H1 (cell line): ENCODE measurements at regions not wholly inside any gene's neighbourhood (a gene's known extent, or its start where the extent isn't known, plus 50 kb on each side); places are given as distances from the start of the nearest gene placed in this dataset.

Experiments used
- CTCF ChIA-PET: fragments of 300-600 bp; sonication (Branson Sonifier 250); formaldehyde crosslinking; loops from one replicate; lab custom pipeline; 2021; ENCODE audit not compliant: partially characterized antibody; lab: Charles Lee
- POLR2A ChIA-PET: fragments of 300-600 bp; sonication (Branson Sonifier 250); formaldehyde crosslinking; loops from one replicate; lab custom pipeline; 2021; ENCODE audit warnings: inconsistent platforms; ENCODE audit not compliant: partially characterized antibody; lab: Charles Lee
- DNase-seq, 2 experiments: peaks; one replicate each; pipeline versions ENCODE4 v3.0.0 to v3.0.0-alpha.2; 2010 to 2022; ENCODE audit warnings: low spot score in 2 of 2, low read depth in 1 of 2, mixed read lengths in 1 of 2
- FAIRE-seq: peaks from 2 replicates; lab custom pipeline; 2011; peaks lifted over from hg19 to GRCh38; lab: Jason Lieb, UNC
- H2AFZ ChIP-seq: 2 replicates; pipeline ENCODE4 v1.8.1; 2012; ENCODE audit warnings: low read length, inconsistent platforms
- H2AK5ac ChIP-seq: 2 replicates; pipeline ENCODE4 v1.6.1; 2013; ENCODE audit warnings: low read depth, low read length
- H2BK120ac ChIP-seq: replicated peaks from 2 replicates; pipeline ENCODE3; 2013; ENCODE audit warnings: low read depth, low read length, inconsistent platforms
- H2BK12ac ChIP-seq: 2 replicates; pipeline ENCODE4 v1.6.1; 2013; ENCODE audit warnings: low read depth, low read length
- H2BK15ac ChIP-seq: 2 replicates; pipeline ENCODE4 v1.6.1; 2013; ENCODE audit warnings: low read length
- H2BK20ac ChIP-seq: 2 replicates; pipeline ENCODE4 v1.6.1; 2013; ENCODE audit warnings: low read length
- H2BK5ac ChIP-seq: 2 replicates; pipeline ENCODE4 v1.6.1; 2013; ENCODE audit warnings: low read depth, low read length
- H3K14ac ChIP-seq: 2 replicates; pipeline ENCODE4 v1.6.1; 2013; ENCODE audit warnings: inconsistent platforms; ENCODE audit not compliant: insufficient read length
- H3K18ac ChIP-seq: 2 replicates; pipeline ENCODE4 v1.6.1; 2013; ENCODE audit warnings: low read length; ENCODE audit errors: extremely low read depth
- H3K23ac ChIP-seq: 2 replicates; pipeline ENCODE4 v1.6.1; 2013; ENCODE audit warnings: inconsistent platforms; ENCODE audit not compliant: insufficient read length
- H3K23me2 ChIP-seq: 2 replicates; pipeline ENCODE4 v1.6.1; 2013; ENCODE audit warnings: low read depth, low read length
- H3K27ac ChIP-seq: 2 replicates; pipeline ENCODE4 v1.6.1; 2011; ENCODE audit warnings: low read depth, low read length, inconsistent platforms
- H3K27me3 ChIP-seq, 4 experiments: replicated peaks in 1 of 4; 1 replicate in 1 of 4; 2 replicates in 3 of 4; pipeline versions ENCODE4 v1.6.1 to v1.8.1; 2011 to 2013; ENCODE audit warnings: low read length in 3 of 4, mild to moderate bottlenecking in 3 of 4, inconsistent platforms in 2 of 4, mixed read lengths in 2 of 4, moderate library complexity in 1 of 4; ENCODE audit not compliant: control insufficient read depth in 3 of 4, insufficient read depth in 3 of 4; ENCODE audit errors: extremely low read depth in 1 of 4
- H3K36me3 ChIP-seq, 4 experiments: 2 replicates each; pipeline versions ENCODE4 v1.6.1 to v1.8.1; 2011 to 2013; ENCODE audit warnings: mild to moderate bottlenecking in 4 of 4, low read length in 3 of 4, moderate library complexity in 2 of 4, control low read depth in 1 of 4, inconsistent platforms in 1 of 4; ENCODE audit not compliant: insufficient read depth in 4 of 4, control insufficient read depth in 2 of 4
- H3K4ac ChIP-seq: replicated peaks from 2 replicates; pipeline ENCODE3; 2013; ENCODE audit warnings: low read length, low read depth, mixed read lengths, inconsistent platforms; ENCODE audit not compliant: insufficient read length
- H3K4me1 ChIP-seq, 4 experiments: replicated peaks in 1 of 4; 1 replicate in 1 of 4; 2 replicates in 3 of 4; pipeline versions ENCODE4 v1.6.1 to v1.8.1; 2011 to 2013; ENCODE audit warnings: low read length in 3 of 4, inconsistent platforms in 2 of 4, mixed read lengths in 1 of 4; ENCODE audit not compliant: insufficient read depth in 4 of 4, control insufficient read depth in 3 of 4
- H3K4me2 ChIP-seq, 2 experiments: 2 replicates each; pipeline versions ENCODE4 v1.6.1 to v1.8.1; 2011 to 2013; ENCODE audit warnings: low read depth in 2 of 2, low read length in 2 of 2, control low read depth in 1 of 2, inconsistent platforms in 1 of 2, mild to moderate bottlenecking in 1 of 2; ENCODE audit not compliant: insufficient read depth in 1 of 2
- H3K4me3 ChIP-seq, 4 experiments: fragments of 200-600, 300-600 bp in 1 of 4; sonication (generic), shearing (Covaris generic), sonication (Bioruptor Twin) in 1 of 4; 2 replicates each; pipeline versions ENCODE4 v1.5.1 to v1.8.1; 2011 to 2016; ENCODE audit warnings: low read length in 4 of 4, low read depth in 3 of 4, control low read depth in 2 of 4, inconsistent platforms in 2 of 4, mild to moderate bottlenecking in 2 of 4, mixed read lengths in 1 of 4, moderate library complexity in 1 of 4; ENCODE audit not compliant: insufficient read depth in 2 of 4; ENCODE audit errors: extremely low read depth in 1 of 4
- H3K56ac ChIP-seq: replicated peaks from 2 replicates; pipeline ENCODE3; 2013; ENCODE audit warnings: low read depth, mild to moderate bottlenecking, mixed read lengths, low read length, inconsistent platforms; ENCODE audit not compliant: insufficient read length
- H3K79me1 ChIP-seq: 2 replicates; pipeline ENCODE4 v1.6.1; 2013; ENCODE audit warnings: low read depth, low read length, control low read depth
- H3K79me2 ChIP-seq, 2 experiments: 2 replicates each; pipeline versions ENCODE4 v1.6.1 to v1.8.1; 2012 to 2013; ENCODE audit warnings: low read length in 2 of 2, mild to moderate bottlenecking in 2 of 2, inconsistent platforms in 1 of 2; ENCODE audit not compliant: insufficient read depth in 2 of 2, control insufficient read depth in 1 of 2
- H3K9ac ChIP-seq, 4 experiments: replicated peaks in 1 of 4; 1 replicate in 1 of 4; 2 replicates in 3 of 4; pipeline versions ENCODE4 v1.6.1 to v1.8.1; 2011 to 2013; ENCODE audit warnings: low read depth in 3 of 4, low read length in 3 of 4, control low read depth in 2 of 4, mild to moderate bottlenecking in 2 of 4, moderate library complexity in 2 of 4, inconsistent platforms in 1 of 4; ENCODE audit errors: extremely low read depth in 1 of 4
- H3K9me3 ChIP-seq, 2 experiments: 2 replicates each; pipeline versions ENCODE4 v1.6.1 to v1.8.1; 2012 to 2013; ENCODE audit warnings: mild to moderate bottlenecking in 2 of 2, moderate library complexity in 2 of 2, control low read depth in 1 of 2, inconsistent platforms in 1 of 2, low read depth in 1 of 2, low read length in 1 of 2, mixed read lengths in 1 of 2; ENCODE audit not compliant: insufficient read depth in 2 of 2
- H4K20me1 ChIP-seq, 2 experiments: replicated peaks in 1 of 2; 2 replicates each; pipeline versions ENCODE3 to v1.8.1; 2011 to 2013; ENCODE audit warnings: inconsistent platforms in 2 of 2, low read length in 2 of 2, mild to moderate bottlenecking in 1 of 2; ENCODE audit not compliant: insufficient read depth in 2 of 2, control insufficient read depth in 1 of 2
- H4K5ac ChIP-seq: 2 replicates; pipeline ENCODE4 v1.6.1; 2013; ENCODE audit warnings: low read length, low read depth, mixed read lengths, inconsistent platforms; ENCODE audit not compliant: insufficient read length
- H4K8ac ChIP-seq: 2 replicates; pipeline ENCODE4 v1.8.0; 2013; ENCODE audit warnings: mild to moderate bottlenecking, moderate library complexity, low read length, inconsistent platforms; ENCODE audit not compliant: insufficient read depth; ENCODE audit errors: extremely low read depth
- H4K91ac ChIP-seq: replicated peaks from 2 replicates; pipeline ENCODE3; 2013; ENCODE audit warnings: low read length, mixed read lengths, inconsistent platforms; ENCODE audit not compliant: insufficient read length
- ATF2 ChIP-seq: IDR thresholded peaks from 2 replicates; pipeline ENCODE4 v1.6.1; 2012; ENCODE audit warnings: low read length, inconsistent platforms
- CHD2 ChIP-seq: IDR thresholded peaks from 2 replicates; pipeline ENCODE4 v1.6.1; 2012; ENCODE audit warnings: low read length, improper control_type of control experiment
- JUN ChIP-seq: IDR thresholded peaks from 2 replicates; pipeline ENCODE4 v1.6.1; 2011; ENCODE audit warnings: low read depth, mild to moderate bottlenecking, improper control_type of control experiment, low read length
- KDM4A ChIP-seq: IDR thresholded peaks from one replicate; pipeline ENCODE4 v1.7.1; 2012; ENCODE audit warnings: low read depth, mild to moderate bottlenecking, moderate library complexity, low read length, inconsistent platforms; ENCODE audit not compliant: severe bottlenecking
- NRF1 ChIP-seq: IDR thresholded peaks from 2 replicates; pipeline ENCODE4 v1.6.1; 2011; ENCODE audit warnings: mild to moderate bottlenecking, low read depth, low read length, improper control_type of control experiment
- POLR2AphosphoS5 ChIP-seq: IDR thresholded peaks from 2 replicates; pipeline ENCODE4 v1.6.1; 2011; ENCODE audit warnings: low read depth, low read length
- SRF ChIP-seq: IDR thresholded peaks from 2 replicates; pipeline ENCODE4 v1.6.1; 2011; ENCODE audit warnings: mild to moderate bottlenecking, low read depth, low read length, moderate library complexity
- WGBS, 2 experiments: shearing (Covaris generic) in 1 of 2; methylation state at CpG; one replicate each; pipeline versions ENCODE4 v1.1.6 to v1.1.7; 2013 to 2015; ENCODE audit warnings: low lambda C conversion rate in 2 of 2, mixed read lengths in 2 of 2, inconsistent platforms in 1 of 2, low coverage in 1 of 2, missing lambda C conversion rate in 1 of 2; ENCODE audit not compliant: insufficient replicate concordance in 2 of 2, insufficient coverage in 1 of 2, insufficient read length in 1 of 2; ENCODE audit errors: extremely low coverage in 1 of 2, missing lambda C conversion rate in 1 of 2; 5-methylcytosine and 5-hydroxymethylcytosine counted together

GRCh38 chr11:97894978-97895377 lies 1125.8 kb upstream of the CNTN5 start:
- Histone ChIP-seq H2BK15ac (no peak overlapping the region), H3K4me2 (no peak overlapping the region), H3K9me3 (no peaks in the 10 kb centered on the region), H3K14ac (no peak overlapping the region), H3K18ac (no peak overlapping the region), H3K9ac (no peak overlapping the region), H3K4ac (no peak overlapping the region), H4K20me1 (no peaks in the 10 kb centered on the region), H3K4me1 (no peaks in the 10 kb centered on the region), H2BK20ac (no peak overlapping the region), H4K8ac (no peak overlapping the region), H2BK120ac (no peak overlapping the region), H2BK5ac (no peak overlapping the region), H3K27ac (no peak overlapping the region), H3K23me2 (no peaks in the 10 kb centered on the region), H3K4me3 (no peak overlapping the region), H4K91ac (no peak overlapping the region), H2BK12ac (no peak overlapping the region), H2AK5ac (no peak overlapping the region), H3K56ac (no peak overlapping the region), H3K79me1 (no peaks in the 10 kb centered on the region), H3K23ac (no peak overlapping the region), H2AFZ (no peak overlapping the region), H3K36me3 (no peaks in the 10 kb centered on the region), H3K79me2 (no peaks in the 10 kb centered on the region), H4K5ac (no peak overlapping the region), H3K27me3 (no peaks in the 10 kb centered on the region)
- CTCF ChIA-PET: interaction anchor here (0.6 kb wide), 1 partner anchor 33 kb away, joined by 3 read pairs; no protein-coding TSS in a partner anchor
- FAIRE-seq (no peak), DNase-seq (no peak)
- 98% methylated on average over 2 of the region's 2 CpGs; no CpG with 5 or more reads in 1 of the 2 experiments for WGBS, 2 experiments
- POLR2A ChIA-PET: no interaction called here
- TF ChIP-seq SRF (no peak), KDM4A (no peak), NRF1 (no peak), JUN (no peak), CHD2 (no peak), POLR2AphosphoS5 (no peak), ATF2 (no peak)
